GM18511 (cell line): ENCODE measurements at regions not wholly inside any gene's neighbourhood (a gene's known extent, or its start where the extent isn't known, plus 50 kb on each side); places are given as distances from the start of the nearest gene placed in this dataset.

Source experiments
- ATAC-seq: cut with Tn5 transposase; IDR thresholded peaks from one replicate; pipeline ENCODE4 v1.9.1; 2021; ENCODE audit warnings: mild to moderate bottlenecking, moderate library complexity; ENCODE audit not compliant: unreplicated experiment

DNA sequence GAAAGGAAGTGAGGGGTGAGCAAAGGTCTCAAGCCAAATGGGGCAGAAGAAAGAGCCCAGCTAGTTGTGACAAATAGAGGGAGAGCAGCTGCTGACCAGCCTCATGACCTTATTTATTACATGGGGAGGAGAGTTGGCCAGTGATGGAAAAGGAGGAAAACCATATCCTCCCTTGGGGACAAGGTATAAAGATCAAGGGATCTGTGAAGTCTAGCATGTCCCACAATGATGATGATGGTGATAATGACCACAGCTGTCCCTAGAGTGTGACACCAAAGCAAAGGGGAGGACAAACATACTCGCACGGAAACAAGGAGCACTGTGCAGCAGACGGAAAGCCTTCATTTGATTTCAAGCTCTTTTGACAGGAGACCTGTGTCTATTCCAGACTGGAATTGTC, 190.4 kb upstream of the MCHR2 start:
- no peak for ATAC-seq

DNA sequence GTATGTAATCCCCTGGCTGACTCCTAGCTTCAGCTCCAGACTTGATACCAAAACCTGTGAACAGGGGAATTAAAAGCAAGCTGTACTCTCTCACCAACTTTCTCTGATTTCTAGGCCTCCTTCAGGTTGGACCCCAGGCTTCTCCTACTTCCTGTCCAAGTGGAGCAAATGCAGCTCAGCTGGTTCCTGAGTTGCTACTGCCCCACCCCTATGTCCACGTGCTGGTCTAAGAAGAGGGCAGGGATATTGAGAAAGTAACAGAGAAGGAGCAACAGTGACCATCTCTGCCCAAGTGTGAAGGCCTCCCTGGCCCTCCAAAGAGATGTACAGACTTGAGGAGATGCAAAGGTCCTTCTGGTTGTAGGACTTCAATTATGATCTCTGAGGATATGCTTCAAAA, 188.3 kb upstream of the MCHR2 start:
- ATAC-seq: no peak

DNA sequence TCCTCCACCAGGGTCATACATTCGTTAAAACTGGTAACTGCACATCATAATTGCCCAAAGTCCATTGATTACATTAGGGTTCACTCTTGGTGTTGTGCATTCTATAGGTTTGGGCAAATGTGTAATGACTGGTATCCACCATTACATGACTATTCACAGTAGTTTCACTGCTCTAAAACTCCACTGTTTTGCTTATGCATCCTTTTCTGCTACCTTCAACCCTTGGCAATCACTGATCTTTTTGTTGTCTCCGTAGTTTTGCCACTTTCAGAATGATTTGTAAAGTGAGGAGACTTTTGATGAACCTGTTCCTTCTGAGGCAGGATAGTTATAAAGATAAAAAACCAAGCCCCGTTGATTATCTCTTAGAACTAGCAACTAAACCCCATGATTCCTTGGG, 187.3 kb upstream of the MCHR2 start:
- no peak for ATAC-seq

DNA sequence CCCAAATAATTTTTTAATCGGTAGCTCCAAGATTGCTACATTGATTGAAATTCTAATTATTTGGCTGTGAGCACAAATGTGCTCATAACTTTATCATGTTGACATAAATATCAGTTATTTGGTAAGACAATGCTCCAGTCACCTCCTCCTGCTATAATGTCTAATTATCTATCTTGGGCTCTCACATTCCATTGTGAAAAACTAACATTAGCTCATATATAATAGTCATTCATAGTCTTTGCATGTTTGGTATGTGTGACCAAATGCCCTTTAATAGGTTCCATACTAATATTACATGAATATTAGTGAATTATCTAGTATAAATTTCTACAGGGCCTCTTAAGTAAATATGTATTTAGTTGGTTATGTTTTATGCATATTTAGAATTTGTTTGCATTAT, 185.6 kb upstream of the MCHR2 start:
- ATAC-seq: no peak

DNA sequence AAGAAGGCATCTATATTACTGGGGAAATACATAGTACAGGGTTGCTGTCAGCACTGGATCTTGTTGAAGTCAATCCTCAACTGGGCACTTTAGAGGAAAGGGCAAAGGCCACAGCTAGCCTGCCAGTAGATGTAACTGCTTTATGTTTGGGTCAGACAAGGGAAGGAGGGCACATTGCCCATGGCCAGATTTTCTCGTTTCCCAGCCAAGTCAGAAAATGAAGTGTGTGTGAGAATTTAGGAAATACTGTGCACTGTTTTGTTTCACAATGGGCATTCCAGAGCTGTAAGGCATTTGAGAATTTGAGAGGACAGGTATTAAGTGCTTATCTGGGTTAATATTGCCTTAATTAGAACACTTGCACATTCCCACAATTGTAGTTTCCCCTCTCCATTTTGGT, 183.9 kb upstream of the MCHR2 start:
- ATAC-seq: no peak

DNA sequence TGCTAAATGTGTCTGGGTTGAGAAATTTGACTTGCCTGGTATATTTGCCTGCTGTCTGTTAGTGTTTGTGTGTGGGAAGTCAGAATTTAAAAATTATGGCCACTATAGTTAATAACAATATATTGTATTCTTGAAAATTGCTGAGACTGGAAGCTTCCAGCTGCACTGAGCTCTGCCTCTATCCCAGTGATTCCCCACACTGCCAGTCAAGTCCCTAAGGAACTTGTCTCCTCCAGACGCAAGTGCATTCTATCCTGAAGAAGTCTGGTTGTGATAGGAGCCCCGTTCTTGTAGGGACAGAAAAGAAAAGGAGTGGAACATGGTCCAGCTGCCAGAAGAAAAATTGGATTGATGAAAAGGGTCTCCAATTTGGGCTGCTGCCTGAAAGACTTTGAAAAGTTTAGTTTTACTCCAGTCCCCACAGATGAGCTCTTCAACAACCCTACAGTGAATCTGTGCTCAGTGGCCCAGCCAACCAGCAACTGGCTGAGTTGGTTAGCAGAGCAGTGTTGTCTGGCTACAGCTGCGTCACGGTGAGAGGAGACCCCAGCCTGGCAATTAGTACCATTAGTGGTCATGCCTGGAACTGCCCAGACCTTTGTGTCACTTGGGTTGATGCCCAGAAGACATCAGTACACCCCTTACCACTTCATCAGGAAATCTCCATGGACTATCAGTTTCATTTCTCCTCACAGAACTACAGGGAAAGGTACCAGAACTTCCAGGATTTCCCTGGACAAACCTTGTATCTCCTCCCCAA, 183.1 kb upstream of the MCHR2 start:
- no peak for ATAC-seq

DNA sequence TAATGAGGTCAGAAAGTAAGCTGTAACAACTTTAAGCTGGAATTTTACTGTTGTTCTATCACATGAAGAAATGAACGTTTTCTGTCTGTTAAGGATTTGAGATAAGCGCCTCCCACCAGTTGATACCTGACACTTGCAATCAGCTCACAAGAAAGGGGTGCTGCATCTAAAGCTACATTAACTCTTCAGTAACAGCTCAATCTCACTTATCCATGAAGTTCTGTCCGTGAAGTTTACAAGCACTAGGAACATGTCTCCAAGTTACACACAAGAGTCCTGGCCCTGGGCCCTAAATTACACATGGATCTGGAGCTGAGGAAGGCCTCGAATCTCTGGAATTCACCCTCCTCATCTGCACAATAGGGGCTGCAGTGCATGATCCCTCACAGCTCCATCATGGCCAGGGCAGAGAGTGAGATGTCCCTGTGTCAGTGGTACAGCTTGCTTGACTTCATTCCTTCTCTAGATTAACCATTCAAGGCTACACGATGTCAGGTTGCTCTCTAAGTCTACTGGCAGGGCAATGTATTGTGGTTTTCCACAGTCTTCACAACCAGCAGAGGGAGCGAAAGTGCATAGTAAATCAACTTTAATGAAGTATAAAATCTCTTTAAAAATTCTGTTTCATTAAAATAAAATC, 182.4 kb upstream of the MCHR2 start:
- ATAC-seq: no peak

DNA sequence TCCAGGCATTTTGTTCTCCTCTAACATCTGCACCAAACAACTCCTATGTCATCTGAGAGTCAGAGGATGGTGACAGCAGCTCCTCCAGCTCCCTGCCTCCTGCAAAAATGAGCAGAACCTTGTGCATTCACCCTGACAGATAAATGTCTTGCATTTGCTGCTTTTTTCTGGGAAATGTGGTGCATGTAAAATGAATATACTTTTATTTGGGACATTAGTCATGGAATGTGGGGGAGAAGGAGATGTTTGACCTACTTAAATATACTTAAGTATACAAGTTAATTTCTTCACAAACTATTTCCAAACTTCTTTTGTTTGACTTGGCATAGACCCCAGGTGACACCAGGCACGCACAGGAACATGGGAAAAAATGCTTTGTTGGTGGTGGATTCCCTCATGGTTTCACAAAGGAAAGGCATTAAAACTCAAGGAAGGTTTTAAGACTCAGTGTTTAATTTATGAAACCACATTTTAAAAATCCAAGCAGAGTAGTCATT, 181.8 kb upstream of the MCHR2 start:
- no peak for ATAC-seq

DNA sequence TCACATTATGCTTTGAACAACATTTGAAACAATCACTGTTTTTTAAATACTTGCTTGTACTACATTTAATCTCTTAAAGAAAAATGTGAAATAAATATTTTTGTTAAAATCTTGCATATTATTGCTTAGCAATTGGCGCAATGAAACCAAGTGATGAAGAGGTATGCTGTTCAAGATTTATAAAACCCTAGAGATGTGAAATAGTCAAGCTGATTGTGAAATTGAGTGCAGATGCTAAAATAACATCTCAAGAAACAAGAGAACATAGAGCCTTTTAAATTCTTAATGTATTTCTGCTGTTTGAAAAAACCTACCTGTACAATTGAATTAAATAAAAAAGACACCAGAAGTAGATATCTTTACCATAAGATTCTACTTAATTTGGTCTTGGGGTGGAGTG, 179.2 kb upstream of the MCHR2 start:
- no peak for ATAC-seq

DNA sequence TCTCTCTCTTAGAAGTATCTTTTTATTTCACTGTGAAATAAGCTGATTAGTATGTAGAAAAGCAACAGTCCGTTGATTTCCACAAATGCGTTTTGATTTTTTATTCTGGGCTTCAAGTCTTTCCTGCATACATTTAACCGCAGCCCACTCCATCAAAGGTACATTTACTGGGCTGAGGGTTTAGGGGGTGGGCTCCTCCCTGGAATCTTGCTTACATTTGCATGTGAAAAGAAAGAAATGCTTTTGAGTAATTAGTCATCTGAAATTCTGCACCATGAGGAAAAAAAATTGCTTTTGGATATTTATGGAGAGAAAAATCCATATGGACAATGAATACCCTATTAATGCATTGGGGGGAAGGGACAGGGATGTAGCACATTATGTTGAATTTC, 178.3 kb upstream of the MCHR2 start:
- no peak for ATAC-seq

DNA sequence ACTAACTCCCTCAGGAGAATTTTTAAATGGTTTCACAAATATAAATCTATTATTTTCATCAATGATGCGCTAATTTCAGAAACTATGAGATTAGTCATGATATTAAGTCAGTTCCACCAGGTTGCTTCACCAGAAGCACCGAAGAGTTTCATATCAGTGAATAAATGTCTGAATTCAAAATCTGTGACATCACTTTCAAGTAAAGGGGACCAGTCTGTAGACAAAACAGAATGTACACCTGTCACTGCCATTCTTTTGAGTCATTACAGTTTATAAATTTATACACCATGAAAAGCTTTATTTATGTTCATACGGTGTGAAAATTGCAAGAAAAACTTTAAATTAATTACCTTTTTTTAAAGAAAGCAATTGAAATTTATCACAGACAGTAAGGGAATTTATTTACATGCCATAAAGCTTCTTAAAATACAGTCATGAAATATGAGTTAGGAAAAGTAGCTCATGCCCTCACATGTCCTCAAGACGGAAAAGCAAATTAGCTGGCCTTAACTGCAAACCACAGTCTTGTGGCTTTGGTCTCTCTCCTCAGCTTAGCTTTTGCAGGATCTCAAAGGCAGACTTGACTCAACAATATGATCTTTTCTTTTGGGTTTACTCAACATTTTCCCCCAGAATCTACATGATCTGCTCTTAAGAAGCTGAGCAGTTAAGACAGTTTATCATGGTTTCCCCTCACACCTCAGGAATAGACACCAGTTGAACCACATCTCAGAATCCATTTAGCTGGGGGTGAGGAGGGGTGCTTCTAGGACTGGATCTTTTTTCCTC, 177.7 kb upstream of the MCHR2 start:
- ATAC-seq: peak; percentile 89

DNA sequence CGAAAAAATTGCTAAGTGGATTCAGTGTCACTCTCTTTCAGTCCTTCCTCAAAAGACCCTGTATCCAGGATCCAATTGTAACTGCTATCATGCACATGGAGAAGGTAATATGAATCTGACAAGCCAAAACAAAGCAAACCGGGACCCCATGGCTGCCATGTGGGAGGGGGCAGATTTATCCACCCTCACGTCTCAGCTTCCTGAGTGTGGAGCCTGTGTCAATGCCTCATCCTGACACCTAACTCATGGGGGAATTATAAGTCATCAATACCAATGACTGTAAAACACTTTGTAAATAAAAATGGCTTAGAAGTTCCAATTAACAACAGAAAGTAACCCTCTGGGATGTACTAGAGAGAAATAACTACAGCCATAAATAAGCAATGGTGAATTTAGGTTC, 174.1 kb upstream of the MCHR2 start:
- no peak for ATAC-seq

DNA sequence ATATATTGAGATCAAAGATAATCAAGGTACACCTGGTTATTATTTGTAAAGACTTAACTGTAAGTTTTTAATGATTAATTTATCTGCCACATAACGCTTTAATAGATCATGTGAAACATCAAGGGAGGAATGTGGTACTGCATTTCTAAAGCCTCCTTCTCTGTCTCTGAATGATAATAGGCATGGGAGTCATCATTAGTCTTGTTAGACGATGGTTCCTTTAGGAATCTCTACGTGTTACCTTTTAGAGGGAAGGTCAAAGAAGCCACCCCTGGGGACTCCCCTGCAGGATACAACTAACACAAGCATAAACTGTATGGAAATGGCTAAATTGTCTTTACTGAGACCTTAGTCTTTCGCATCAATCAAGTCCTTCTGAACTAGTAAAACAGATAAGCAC, 173.6 kb upstream of the MCHR2 start:
- ATAC-seq: no peak

DNA sequence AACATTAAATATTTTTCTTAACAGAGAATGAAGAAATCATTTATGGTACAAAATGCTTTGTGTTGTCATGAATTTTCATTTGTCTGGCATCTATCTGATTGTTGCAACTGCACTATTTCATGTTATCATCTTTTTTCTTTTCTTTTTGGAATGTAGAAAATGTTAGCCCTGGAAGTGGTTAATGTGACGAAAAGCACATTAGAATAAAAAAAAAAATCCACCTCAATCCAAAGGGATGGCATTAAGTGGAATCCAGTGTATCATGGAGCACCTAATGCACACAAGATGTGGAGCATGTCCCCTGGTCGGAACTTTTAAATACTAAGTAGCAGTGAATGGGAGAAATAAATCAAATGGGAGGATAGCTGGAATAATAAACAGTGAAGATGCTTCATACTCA, 172.9 kb upstream of the MCHR2 start:
- ATAC-seq: no peak

DNA sequence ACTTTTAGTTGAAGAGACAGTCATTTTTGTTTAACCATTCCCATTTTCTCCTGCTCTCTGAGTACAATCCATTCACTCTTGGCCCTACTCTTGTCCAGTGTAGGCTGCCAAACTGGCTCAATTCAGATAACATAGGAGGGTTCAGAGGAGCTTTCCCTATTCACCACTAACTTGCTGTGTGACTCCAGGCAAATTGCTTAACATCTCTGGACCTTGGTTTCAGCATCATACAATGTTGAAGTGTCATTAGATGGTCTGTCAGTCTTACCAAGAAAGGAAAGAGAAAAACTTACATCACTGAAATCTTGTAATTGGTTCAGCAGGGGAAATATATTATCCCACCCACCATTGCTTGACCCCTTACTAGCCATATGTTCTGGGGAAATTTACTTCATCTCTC, 171.4 kb upstream of the MCHR2 start:
- ATAC-seq: no peak

DNA sequence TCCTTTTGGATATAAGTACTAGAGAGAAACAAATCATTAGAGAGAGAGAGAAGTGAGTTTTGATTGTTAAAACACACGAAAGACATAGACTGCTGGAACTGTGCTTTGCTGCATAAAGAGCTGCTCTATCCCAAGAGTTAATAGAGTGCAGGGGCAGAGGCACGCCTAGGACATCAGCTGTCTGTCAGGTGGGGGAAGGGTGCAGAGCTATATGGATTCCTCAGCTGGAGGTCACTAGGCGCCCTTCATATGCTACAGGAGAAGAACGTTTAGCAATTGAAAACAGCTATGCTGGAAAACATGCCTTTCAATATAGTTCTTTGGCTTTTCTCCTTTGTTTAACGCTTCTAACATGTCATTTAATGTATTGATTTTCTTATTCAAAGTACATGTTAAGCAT, 169.0 kb upstream of the MCHR2 start:
- no peak for ATAC-seq

DNA sequence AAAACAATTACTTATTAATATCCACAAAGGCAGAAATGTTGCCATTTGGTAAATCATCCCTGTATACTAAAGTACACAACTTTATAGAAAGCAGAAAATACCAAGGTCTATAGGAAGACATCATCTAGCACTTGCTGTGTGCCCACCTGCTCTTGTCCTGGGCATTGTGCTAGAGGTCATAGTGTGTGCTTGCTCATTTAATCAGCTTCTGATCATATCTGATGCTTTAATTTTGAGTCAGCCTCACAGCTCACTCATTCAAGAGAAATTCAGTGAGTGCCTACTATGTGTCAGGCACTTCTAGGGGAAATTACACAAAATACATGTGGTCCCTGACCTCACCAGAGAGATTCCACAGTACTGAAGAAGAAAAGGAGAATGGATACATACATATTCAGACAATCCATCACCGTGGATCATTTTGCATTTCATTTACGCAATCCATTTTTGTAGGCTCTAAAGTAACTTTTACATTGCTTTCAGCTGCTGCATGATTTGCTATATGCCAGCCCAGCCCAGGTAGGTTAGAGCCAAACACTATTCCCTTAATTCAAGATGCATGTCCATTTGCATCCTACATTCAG, 167.9 kb upstream of the MCHR2 start:
- ATAC-seq: no peak

DNA sequence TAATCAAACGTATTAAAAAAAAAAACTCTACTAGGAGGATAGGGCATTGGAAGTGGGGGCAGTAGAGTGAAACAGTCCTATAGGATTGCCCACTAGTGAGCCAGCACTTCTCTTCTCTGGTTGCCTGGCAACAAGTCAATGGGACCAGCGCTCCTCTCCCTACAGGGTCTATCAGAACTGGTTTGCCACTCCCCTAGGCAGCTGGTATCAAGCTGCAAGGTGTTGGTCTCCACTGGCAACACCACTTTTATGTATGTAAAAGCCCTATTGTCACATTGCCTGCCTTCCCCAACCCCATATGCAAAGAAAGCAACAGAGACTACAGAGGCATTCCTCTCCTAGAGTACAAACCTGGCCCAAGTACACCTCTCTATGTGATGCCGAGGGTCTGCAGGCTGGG, 166.9 kb upstream of the MCHR2 start:
- no peak for ATAC-seq

DNA sequence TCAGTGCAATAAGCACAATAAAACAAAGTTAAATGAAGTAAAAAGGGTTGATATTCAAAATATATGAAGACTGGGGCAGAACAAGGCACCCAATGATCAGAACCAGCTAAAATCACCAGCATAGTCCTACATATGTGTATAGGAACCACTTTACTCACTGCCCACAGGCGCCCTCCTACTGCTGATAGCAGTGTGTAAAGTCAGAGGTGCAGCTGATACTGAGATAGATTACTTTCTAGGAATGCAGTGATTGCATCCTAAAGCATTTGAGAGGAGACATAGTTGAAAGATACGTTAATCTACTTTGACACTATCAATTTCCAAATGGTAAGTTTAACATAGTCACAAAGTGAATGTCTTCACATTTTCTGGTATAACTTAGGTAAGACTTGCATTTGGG, 161.1 kb upstream of the MCHR2 start:
- ATAC-seq: no peak

DNA sequence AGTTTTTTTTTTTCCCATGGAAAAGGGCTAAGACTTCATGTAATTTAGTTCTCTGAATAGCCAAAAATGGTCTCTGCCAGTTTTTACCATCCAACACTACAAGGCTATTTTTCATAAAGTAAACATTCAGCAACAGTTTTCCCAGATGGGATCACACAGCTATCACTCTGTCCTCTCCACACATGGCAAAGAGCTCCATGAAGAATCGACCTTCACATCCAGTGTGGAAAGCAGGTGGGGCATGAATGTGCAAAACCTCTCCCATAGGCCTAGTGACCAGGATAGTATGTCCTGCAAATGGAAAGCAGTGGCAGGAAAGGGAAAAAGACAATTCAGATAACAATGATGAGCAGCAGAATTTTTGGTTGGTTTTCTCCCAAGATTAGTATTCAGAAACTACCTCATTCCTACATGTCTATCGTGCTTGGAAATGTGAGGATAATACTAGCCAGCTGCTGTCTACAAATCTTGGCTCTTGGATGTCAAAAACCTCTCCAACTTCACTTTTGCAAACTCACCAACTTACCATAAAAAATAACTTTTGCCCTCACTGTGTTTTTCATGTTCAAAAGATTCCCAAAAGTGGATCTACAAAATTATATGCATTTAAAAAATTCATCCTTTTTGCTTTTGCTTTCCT, 159.7 kb upstream of the MCHR2 start:
- no peak for ATAC-seq

DNA sequence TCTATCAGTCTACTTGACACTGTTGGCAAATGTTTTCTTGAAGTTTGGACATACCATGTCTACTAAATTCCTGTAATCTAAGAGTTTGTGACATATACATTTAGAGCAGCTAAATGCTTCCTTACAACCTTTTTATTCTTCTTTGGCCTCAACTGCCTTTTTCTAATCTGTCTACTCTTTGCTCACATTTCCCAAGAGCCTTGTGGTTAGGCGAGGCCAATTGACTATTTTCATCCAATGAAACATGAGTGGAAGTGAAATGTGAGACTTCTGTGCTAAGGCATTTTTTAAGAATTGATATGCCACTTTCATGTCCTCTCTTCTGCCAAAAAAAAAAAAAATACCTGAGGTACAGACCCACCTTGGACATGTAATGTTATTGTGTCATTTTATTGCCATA, 158.2 kb upstream of the MCHR2 start:
- no peak for ATAC-seq
